NCI-H345 treated with DMSO at 0.1 percent for 48 hours (cell line): ENCODE measurements at regions not wholly inside any gene's neighbourhood (a gene's known extent, or its start where the extent isn't known, plus 50 kb on each side); places are given as distances from the start of the nearest gene placed in this dataset.
"Not testable (repeated sequence)": the region's sequence is repeated elsewhere in the genome, so short reads cannot be mapped to it uniquely, and the experiment has no call there.

Experiments used
- DNase-seq: peaks from one replicate; lab custom pipeline; 2025; ENCODE audit not compliant: unreplicated experiment; lab: John Stamatoyannopoulos, UW

GRCh38 chr2:159880729-159881128 lies 82.7 kb upstream of the CD302 start:
- peak; percentile 51 for DNase-seq

- no peak for DNase-seq
Observed at GRCh38 chr2:159879051-159879604, 81.1 kb upstream of the CD302 start.

GRCh38 chr2:159875083-159875482 lies 77.1 kb upstream of the CD302 start:
- no peak for DNase-seq

- DNase-seq: no peak
Observed at GRCh38 chr2:159873258-159873657, 75.2 kb upstream of the CD302 start.

- DNase-seq: no peak
Observed at GRCh38 chr2:159872353-159872752, 74.3 kb upstream of the CD302 start.

- not testable (repeated sequence) for DNase-seq
Observed at GRCh38 chr2:159868598-159869159, 70.7 kb upstream of the CD302 start.

- DNase-seq: no peak
Observed at GRCh38 chr2:159867567-159868361, 69.8 kb upstream of the CD302 start.

- no peak for DNase-seq
Observed at GRCh38 chr2:159863526-159864160, 65.6 kb upstream of the CD302 start.

- DNase-seq: no peak
Observed at GRCh38 chr2:159860581-159861310, 62.7 kb upstream of the CD302 start.

- no peak for DNase-seq
Observed at GRCh38 chr2:159859583-159859982, 61.6 kb upstream of the CD302 start.

- DNase-seq: no peak
Observed at GRCh38 chr2:159856760-159857159, 58.8 kb upstream of the CD302 start.

- DNase-seq: no peak
Observed at GRCh38 chr2:159855557-159856061, 57.6 kb upstream of the CD302 start.

GRCh38 chr2:159855143-159855542 lies 57.1 kb upstream of the CD302 start:
- no peak for DNase-seq

- no peak for DNase-seq
Observed at GRCh38 chr2:159854481-159854880, 56.5 kb upstream of the CD302 start.

- DNase-seq: no peak
Observed at GRCh38 chr2:159853101-159853500, 55.1 kb upstream of the CD302 start.

- DNase-seq: no peak
Observed at GRCh38 chr2:159851941-159852340, 53.9 kb upstream of the CD302 start.

- DNase-seq: no peak
Observed at GRCh38 chr2:159850789-159851188, 52.8 kb upstream of the CD302 start.

GRCh38 chr2:159849160-159849813 lies 51.3 kb upstream of the CD302 start:
- DNase-seq: no peak
